ENCODE measurements at regions not wholly inside any gene's neighbourhood (a gene's known extent, or its start where the extent isn't known, plus 50 kb on each side); places are given as distances from the start of the nearest gene placed in this dataset.

- no peak overlapping the region for H3K4me3 ChIP-seq
- no peaks in the 10 kb centered on the region for H3K36me3 ChIP-seq
- no peak overlapping the region for H3K27ac ChIP-seq
- no peaks in the 10 kb centered on the region for H3K27me3 ChIP-seq
- H3K9me3 ChIP-seq = no peaks in the 10 kb centered on the region
- no peak for ATAC-seq
- no peaks in the 10 kb centered on the region for H3K4me1 ChIP-seq
- 56 to 66% methylated on average over 4 to 5 of the region's 5 CpGs for WGBS, 2 donors (ENCODE audit: low coverage in 1 of 2)
- TF ChIP-seq POLR2A (IDR thresholded peaks at IDR 0.05) (no peak), EP300 (IDR thresholded peaks at IDR 0.05) (no peak), CTCF (IDR thresholded peaks at IDR 0.05) (no peak), POLR2AphosphoS5 (IDR thresholded peaks at IDR 0.05) (no peak)
These were observed 66.3 kb upstream of the SCG2 start for GRCh38 chr2:223668302-223668998.

- no peak overlapping the region for H3K4me3 ChIP-seq
- ATAC-seq = no peak
- 70 to 76% methylated on average over 6 of the region's 6 CpGs for WGBS, 2 donors (ENCODE audit: low coverage in 1 of 2)
These were observed 52.3 kb upstream of the SCG2 start for GRCh38 chr2:223654384-223654915.

GRCh38 chr2:223652902-223653301, 50.7 kb upstream of the SCG2 start:
- ATAC-seq = no peak
- no peaks in the 10 kb centered on the region for H3K36me3 ChIP-seq
- H3K9me3 ChIP-seq = no peaks in the 10 kb centered on the region
- no peak overlapping the region for H3K27ac ChIP-seq
- no peaks in the 10 kb centered on the region for H3K4me1 ChIP-seq
- H3K27me3 ChIP-seq = peaks cover 12% of the 10 kb centered on the region
- WGBS, 2 donors (ENCODE audit: low coverage in 1 of 2) = 94 to 100% methylated on average over 1 of the region's 1 CpG
- no peak overlapping the region for H3K4me3 ChIP-seq
- TF ChIP-seq CTCF (IDR thresholded peaks at IDR 0.05) (no peak), POLR2A (IDR thresholded peaks at IDR 0.05) (no peak), POLR2AphosphoS5 (IDR thresholded peaks at IDR 0.05) (no peak), EP300 (IDR thresholded peaks at IDR 0.05) (no peak)

More at GRCh38 chr2:223654384-223654915, 52.3 kb upstream of the SCG2 start:
- Histone ChIP-seq H3K9me3 (no peaks in the 10 kb centered on the region), H3K4me1 (no peaks in the 10 kb centered on the region), H3K27me3 (peaks cover 12% of the 10 kb centered on the region), H3K27ac (no peak overlapping the region), H3K36me3 (no peaks in the 10 kb centered on the region)
- TF ChIP-seq POLR2AphosphoS5 (IDR thresholded peaks at IDR 0.05) = no peak

GRCh38 chr2:223652122-223652521, 50.0 kb upstream of the SCG2 start:
- Histone ChIP-seq H3K4me3 (no peak overlapping the region), H3K27me3 (peaks cover 5% of the 10 kb centered on the region), H3K9me3 (no peaks in the 10 kb centered on the region), H3K4me1 (no peaks in the 10 kb centered on the region), H3K27ac (no peak overlapping the region), H3K36me3 (no peaks in the 10 kb centered on the region)
- no peak for ATAC-seq
- TF ChIP-seq EP300 (IDR thresholded peaks at IDR 0.05) (no peak), CTCF (IDR thresholded peaks at IDR 0.05) (no peak), POLR2AphosphoS5 (IDR thresholded peaks at IDR 0.05) (no peak), POLR2A (IDR thresholded peaks at IDR 0.05) (no peak)
- WGBS, 2 donors (ENCODE audit: low coverage in 1 of 2) = 43 to 100% methylated on average over 1 of the region's 1 CpG
